Thyroid gland (tissue), 4 donors: ENCODE measurements at regions not wholly inside any gene's neighbourhood (a gene's known extent, or its start where the extent isn't known, plus 50 kb on each side); places are given as distances from the start of the nearest gene placed in this dataset.

Source experiments
- POLR2A ChIP-seq, 2 donors: fragments of 450-650 bp; IDR thresholded peaks; one replicate each; pipeline ENCODE4 v1.6.1; 2017; ENCODE audit warnings: antibody characterized with exemption in 2 of 2, mild to moderate bottlenecking in 2 of 2, moderate library complexity in 1 of 2
- TF ChIP-seq, protein P1 (sequence below), 6 experiments: fragments of 200-600 bp in 3 of 6; fragments of 450-650 bp in 3 of 6; sonication (generic) in 3 of 6; IDR thresholded peaks; one replicate each; pipeline ENCODE4 v1.5.1; 2016 to 2019; ENCODE audit warnings: antibody characterized with exemption in 6 of 6, mild to moderate bottlenecking in 2 of 6, inconsistent platforms in 1 of 6, moderate library complexity in 1 of 6

- TF ChIP-seq POLR2A (IDR thresholded peaks at IDR 0.05): no peak
- TF ChIP-seq, protein P1, sequence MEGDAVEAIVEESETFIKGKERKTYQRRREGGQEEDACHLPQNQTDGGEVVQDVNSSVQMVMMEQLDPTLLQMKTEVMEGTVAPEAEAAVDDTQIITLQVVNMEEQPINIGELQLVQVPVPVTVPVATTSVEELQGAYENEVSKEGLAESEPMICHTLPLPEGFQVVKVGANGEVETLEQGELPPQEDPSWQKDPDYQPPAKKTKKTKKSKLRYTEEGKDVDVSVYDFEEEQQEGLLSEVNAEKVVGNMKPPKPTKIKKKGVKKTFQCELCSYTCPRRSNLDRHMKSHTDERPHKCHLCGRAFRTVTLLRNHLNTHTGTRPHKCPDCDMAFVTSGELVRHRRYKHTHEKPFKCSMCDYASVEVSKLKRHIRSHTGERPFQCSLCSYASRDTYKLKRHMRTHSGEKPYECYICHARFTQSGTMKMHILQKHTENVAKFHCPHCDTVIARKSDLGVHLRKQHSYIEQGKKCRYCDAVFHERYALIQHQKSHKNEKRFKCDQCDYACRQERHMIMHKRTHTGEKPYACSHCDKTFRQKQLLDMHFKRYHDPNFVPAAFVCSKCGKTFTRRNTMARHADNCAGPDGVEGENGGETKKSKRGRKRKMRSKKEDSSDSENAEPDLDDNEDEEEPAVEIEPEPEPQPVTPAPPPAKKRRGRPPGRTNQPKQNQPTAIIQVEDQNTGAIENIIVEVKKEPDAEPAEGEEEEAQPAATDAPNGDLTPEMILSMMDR (IDR thresholded peaks at IDR 0.05): no peak
Measured at GRCh38 chr9:24820196-24820595, 274.5 kb upstream of the IZUMO3 start.
